Left colon (tissue), 2 donors: ENCODE measurements at regions not wholly inside any gene's neighbourhood (a gene's known extent, or its start where the extent isn't known, plus 50 kb on each side); places are given as distances from the start of the nearest gene placed in this dataset.
A peak's percentile ranks its signal among the peaks of the same experiment; 100 is the strongest.
"Not testable (repeated sequence)": the region's sequence is repeated elsewhere in the genome, so short reads cannot be mapped to it uniquely, and the experiment has no call there.

Source experiments
- ATAC-seq: fragments of 200-7000 bp; cut with Tn5 transposase; one replicate; pipeline ENCODE4 v1.9.1; 2020; ENCODE audit warnings: mild to moderate bottlenecking, moderate library complexity
- DNase-seq, 2 donors: peaks; one replicate each; pipeline ENCODE4 v3.0.0-alpha.2; 2020
- intact Hi-C, 2 donors: fragments of 100-400 bp; cut with DNase I in 1 of 2; cut with micrococcal nuclease in 1 of 2; formaldehyde crosslinking; loops; one replicate each; pipeline versions ENCODE4 v1.11.2 to v1.14.0; 2022; cut with DNase I, micrococcal nuclease
- donor health status: DM: no; HTN: no; CAD: no.
- donor health status: DM: yes; HTN: yes; CAD: no.

DNA sequence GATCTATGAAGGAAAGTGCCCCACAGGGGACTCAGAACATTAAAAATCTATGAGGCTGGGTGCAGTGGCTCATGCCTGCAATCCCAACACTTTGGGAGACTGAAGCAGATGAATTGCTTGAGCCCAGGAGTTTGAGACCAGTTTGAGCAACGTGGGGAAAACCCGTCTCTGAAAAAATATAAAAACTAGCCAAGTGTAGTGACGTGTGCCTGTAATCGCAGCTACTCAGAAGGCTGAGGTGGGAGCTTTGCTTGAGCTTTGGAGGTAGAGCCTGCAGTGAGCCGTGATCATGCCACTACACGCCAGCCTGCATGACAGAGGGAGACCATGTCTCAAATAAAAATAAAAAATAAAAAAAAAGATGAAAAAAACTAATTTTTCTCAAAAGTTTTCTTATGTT is 1070.6 kb downstream of the PCDH9 start:
- DNase-seq = no peak
- intact Hi-C loops = no loop called here
- no peak for ATAC-seq

DNA sequence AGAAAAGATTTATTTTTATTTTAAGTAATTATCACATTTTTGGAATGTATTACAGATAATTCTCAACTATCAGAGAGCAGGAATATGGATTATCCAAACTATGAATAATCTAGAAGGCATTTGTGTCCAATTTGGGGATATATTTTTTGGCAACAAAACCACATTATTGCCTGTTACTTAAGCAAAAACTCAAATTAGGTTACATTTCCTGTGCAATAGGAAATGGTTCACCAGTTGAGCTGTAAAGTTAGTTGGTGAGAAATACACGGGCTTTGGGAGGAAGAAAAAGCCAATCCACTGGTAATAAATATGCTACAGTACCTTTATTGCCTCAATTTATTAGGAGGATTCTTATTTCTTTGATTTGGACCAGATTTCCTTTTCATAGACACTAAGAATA is 1075.2 kb downstream of the PCDH9 start:
- DNase-seq = no peak
- ATAC-seq = no peak
- intact Hi-C loops = no loop called here

DNA sequence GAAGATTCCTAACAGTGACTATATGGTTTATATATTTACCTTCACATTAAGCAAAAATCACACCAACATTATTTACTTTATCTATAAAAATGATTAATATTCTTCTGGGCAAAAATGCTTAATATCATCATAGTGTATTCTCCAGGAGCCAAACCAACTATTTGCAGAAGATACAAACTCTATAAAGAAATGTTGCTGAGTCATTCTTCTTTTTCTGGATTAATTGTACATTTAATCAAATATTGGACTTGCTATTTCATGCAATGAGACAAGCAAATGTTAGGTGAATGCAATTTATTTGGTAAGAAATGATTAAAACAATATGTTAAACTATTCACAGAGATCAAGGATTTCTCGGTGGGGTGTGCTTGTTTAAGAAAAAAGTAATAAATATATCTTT is 1075.8 kb downstream of the PCDH9 start:
- DNase-seq = no peak
- no peak for ATAC-seq
- intact Hi-C loops = no loop called here

DNA sequence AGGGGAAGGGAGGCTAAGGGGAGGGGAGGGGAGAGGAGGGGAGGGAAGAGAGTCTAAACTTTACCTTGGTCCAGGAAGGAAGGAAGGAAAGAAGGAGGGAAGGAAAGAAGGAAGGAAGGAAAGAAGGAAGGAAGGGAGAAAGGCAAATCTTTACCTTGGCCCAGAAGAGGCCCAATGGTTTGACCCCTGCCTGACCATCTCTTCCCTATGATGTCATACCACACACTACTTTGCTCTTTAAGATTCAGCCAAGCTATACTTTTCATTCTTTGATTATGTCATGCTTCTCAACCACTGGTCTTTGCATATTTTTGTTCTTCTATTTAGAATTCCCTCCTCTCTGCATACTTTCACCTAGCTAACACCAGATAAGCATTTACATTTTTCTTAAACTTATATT is 1077.5 kb downstream of the PCDH9 start:
- intact Hi-C loops = no loop called here
- DNase-seq (no peak), ATAC-seq (no peak)

DNA sequence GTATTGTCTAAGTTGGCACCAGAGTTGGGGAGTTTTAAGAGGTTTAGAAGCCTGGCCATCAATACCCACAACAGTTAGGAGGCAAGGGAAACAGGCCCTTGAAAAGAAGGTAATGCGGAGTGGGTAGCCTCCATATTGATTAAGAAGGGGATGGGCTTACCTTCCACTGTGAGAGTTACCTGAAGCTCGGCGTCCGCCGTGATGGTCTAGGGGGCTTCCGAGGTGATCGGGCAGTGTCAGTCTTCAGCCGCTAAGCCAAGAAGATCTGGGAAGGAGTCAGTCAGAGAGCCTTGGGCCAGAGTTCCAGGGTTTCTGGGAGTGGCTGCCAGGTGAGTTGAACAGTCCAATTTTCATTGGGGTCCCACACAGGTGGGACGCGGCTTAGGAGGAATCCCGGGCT is 1085.8 kb downstream of the PCDH9 start:
- intact Hi-C loops, DNase-seq, ATAC-seq: not testable (repeated sequence)

DNA sequence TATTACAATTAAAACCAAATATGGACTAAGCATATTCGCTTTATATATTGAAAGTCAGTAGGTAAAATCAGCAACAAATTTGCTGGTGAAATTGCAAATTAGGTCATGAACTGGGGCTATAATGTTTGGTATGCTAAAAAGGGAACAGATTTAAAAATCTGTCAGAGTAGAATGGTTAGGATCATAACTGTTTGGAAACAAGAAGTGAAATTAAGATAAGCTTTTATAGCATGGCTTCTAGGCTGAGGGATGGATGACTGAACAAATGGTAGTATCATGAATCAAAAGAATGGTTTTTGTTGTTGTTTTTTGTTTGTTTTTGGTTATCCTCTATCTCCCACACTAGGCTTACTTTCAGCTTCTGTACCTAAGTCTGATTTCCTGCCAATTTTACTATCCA is 1090.4 kb downstream of the PCDH9 start:
- ATAC-seq = no peak
- intact Hi-C loops = no loop called here
- no peak for DNase-seq

DNA sequence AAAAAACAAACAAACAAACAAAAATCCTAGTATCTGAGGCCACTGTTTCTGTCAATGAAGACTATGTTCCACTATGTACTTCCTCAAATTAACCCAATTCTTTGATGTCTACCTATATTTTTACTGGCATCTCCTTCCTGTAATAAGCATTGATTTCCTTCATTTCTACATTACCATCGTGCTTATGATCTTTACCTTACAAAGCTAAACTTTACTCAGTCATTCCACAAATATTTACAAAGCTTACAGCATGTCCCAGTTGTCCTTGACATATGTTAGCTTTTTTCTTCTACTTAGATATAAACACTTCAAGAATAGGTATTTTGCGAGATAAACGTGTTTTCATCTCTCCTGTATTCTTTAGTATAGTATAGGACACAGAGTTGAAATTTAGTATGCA is 1090.9 kb downstream of the PCDH9 start:
- DNase-seq (no peak), ATAC-seq (peak; percentile 44)
- intact Hi-C loops = no loop called here

DNA sequence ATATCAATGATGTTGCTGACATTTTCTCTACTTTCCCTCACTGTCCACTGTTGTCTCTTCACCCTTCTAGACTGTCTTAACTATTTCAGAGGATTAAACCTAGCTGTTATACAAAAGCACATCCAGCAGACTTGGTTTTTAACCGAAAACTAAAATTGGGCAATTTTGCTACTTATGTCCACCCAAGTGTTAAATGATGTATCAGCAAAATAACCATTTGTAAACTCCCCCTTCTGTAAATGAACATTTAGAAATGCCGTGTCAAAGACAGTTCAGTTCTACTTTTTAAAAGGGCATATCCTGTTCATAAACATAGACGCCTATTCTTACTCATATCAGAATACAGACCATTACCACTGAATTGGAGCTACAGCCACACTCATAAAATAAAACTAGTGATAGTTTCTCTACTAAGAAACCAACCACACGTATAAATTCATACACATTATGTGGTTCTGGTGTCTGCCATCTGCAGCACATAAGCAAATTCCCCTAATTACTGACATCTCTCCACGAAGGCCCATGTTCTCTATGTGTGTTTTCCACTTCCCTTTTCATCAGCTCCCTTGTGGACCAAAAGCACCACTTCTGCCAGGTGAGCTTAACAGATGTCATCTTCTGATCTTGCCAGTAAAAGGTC is 1091.8 kb downstream of the PCDH9 start:
- no peak for DNase-seq
- intact Hi-C loops = no loop called here
- no peak for ATAC-seq

DNA sequence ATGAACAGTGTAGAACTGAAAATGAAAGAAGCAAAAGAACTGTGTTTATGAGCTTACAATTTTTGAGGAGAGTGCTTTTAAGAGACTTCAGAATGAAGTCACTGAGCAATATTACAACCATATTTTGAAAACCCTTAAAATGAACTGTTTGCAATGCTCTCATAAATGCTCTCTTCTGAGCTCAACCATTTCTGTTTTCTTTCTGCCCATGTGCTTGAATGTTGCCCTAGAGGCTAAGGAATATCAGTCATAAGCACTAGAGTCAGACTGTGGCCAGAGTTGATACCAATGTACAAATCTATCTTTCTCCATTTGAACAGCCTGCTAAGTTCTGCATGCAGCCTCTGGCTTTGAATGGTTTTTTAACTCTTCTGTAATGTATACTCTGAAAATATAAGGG is 1092.8 kb downstream of the PCDH9 start:
- DNase-seq (no peak), ATAC-seq (no peak)
- intact Hi-C loops = no loop called here

DNA sequence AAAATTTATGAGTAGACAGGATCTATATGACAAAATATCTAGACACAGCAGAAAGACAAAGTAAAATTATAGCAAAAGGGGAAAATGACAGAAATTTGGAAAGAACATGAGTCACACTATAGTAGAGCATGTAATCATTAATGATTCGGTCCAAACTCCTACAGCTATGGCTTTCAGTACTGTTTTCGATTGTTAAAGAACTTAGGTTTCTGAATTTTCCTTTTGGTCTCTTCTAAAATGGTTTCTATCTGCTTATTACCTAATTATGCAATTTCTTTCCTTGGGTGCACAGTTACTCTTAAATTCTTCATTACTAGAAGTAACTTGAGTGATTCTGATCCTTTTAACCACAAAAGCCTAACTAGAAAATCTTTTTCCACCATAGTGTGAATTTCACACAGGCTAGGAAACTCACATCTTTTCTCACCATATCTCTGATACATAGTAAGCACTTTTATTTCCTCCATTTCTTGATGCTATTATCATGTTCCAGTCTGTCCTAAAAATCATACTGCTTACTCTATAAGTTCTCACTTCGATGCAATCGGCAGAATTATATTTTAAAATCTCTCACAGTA is 1101.4 kb downstream of the PCDH9 start:
- DNase-seq (no peak), ATAC-seq (no peak)
- intact Hi-C loops = no loop called here

DNA sequence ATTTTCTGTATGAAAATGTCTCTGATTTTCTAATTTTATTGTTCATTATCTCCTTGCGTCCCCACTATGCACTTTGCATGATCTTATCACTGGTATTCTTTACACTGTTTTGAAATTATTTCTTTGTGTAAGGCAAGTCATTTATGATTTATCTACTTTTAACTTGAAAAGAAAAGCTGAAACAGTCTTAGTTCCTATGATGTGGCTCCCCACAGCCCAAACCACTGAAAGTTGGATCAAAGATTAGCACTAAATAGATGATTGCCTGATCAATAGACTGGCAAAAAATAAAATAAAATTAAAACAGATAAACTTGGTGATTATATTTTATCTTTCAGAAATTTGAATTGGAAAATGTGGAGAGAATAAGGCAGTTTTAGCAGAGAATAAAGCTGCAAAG is 1101.9 kb downstream of the PCDH9 start:
- intact Hi-C loops = no loop called here
- ATAC-seq (no peak), DNase-seq (no peak)

DNA sequence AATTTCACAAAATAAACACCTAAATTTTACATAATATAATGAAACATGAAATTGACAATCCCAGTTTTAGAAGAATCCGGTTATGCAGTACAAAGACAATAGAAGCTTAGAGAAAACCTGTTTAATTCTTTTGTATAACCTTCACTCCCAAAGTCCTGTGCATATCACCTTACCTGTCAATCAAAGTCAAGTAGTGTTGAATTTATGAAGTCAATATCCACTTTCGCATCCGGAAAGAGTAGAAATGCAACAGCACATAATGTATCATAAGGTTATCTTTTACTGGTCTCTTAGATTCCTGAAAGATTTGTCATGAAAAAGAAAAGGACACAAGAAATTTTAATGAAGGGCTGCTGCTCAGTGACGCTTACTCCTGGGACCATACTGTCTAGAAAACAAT is 1112.6 kb downstream of the PCDH9 start:
- intact Hi-C loops = no loop called here
- DNase-seq (no peak), ATAC-seq (no peak)

DNA sequence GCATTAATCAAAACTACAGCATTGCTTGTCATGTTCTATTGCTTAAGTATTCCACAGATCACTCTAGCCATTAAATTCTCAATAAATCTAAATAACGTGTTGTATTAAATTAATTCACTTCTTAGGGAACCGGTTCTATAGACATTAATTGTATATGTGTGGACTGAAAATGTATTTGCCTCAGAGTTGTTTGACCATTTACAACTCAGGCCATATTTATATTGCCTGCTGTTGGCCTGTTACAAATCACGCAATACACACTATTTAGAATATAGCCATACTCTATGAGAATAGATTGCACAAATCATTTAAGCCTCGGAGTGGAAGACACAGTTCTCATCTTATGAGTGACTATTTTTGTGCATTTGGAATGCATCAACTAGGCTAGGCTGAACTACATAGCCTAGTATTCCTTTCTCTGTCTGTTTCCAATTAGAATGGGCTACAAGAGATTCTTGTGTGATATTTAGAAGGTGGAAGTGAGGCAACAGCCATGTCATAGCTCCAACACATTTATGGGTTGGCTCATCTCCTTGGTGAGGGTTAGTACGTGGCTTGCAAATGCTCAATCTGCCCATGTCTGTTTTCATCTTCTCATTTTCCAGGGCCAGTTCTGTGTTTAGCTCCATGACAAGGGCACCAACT is 1116.1 kb downstream of the PCDH9 start:
- intact Hi-C loops = no loop called here
- ATAC-seq (no peak), DNase-seq (no peak)

DNA sequence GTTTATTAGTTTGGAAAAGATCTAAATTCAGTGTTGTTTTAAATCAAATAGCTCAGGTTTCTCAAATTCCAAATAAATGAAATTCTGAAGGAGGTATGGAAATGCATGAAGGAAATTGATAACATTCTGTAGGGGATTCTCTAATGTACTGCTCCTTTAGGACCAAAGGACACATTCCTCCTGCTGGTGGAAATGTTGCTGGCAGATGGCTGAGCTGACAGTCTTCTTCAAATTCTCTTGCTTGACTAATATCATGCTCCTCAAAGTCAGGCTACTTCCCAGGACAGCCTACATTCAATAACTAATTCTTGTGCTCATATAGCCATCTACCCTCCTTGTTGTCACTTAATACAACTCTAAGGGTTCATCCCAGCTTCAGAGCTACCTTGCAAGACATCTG is 1118.5 kb downstream of the PCDH9 start:
- ATAC-seq (no peak), DNase-seq (no peak)
- intact Hi-C loops = no loop called here

DNA sequence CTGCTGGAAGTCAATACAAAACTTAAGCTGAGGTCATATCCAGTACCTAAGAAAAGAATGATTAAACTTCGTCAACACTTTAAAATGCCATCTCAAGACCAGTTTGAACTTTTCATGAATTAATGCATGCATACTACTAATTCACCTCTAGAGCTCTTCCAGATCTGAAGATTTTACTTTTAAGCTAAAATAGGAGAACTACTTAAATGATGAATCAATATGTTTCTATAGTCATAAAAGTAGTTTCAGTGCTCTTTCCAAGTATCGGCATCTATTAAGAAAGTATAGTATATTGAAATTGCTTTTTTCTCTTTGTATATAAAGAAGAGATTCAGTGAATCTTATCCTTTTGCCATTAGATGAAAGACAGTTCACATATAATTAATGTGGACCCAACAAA is 1123.9 kb downstream of the PCDH9 start:
- intact Hi-C loops = no loop called here
- ATAC-seq = no peak
- DNase-seq = no peak

DNA sequence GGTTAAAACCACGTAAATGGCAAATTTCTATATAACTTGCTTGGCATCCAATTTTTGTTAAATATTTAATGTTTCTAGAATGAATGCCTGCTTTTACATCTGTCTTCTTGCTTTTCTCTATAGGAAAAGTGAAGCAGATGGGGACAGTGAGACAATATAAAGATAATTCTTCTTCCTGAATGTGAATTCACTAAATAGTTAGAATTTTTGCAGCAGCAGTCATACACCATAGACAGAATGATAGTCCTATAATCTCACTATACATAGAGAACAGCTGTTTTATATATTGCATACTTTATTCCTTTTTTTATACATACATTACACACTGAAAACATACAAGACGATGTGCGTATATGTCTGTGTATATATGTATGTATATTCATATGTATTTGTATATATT is 1127.3 kb downstream of the PCDH9 start:
- DNase-seq (no peak), ATAC-seq (no peak)
- intact Hi-C loops = no loop called here

DNA sequence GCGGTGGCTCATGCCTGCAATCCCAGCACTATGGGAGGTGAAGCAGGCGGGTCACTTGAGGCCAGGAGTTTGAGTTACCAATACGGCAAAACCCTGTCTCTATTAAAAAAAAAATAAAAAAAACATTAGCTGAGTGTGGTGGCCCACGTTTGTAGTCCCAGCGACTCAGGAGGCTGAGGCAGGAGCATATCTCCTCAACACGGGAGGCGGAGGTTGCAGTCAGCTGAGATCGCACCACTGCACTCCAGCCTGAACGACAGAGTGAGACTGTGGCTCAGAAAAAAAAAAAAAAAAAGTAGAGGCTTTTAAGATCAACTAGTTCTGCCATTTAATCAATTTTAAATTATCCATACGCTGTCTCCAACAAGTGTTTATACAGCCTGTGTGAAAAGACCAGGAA is 1130.3 kb downstream of the PCDH9 start:
- intact Hi-C loops = no loop called here
- no peak for DNase-seq
- ATAC-seq = no peak

DNA sequence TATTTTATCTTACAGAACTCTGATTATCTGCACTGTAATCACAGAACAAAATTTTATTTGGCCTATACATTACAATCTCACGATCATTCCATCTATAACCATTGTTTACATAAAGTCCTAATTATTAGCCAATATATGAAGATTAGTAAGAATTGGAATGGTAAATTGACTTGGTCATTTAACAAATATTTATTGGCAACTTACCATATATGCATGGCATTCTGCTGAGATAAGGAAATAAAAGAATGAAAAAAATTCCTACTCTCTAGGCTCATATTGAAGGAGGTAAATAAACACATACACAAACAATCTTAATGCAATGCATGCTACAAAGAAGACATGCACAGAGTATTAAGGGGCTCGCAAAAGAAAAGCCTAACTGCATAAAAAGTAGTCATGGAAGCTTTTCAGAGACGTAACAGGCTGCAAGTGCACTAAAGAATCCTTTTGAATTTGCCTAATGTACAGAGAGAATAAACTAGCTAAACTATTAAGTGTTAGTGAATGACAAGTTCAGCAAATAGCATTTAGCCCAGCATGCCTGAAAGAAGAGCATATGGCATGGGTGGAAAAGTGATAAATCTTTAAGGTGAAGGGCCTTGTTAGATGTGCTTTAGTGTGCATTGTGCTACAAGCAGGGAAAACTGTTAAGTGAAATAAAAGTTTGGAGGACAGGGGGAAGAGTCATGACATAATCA is 1131.1 kb downstream of the PCDH9 start:
- intact Hi-C loops = no loop called here
- DNase-seq (no peak), ATAC-seq (no peak)

DNA sequence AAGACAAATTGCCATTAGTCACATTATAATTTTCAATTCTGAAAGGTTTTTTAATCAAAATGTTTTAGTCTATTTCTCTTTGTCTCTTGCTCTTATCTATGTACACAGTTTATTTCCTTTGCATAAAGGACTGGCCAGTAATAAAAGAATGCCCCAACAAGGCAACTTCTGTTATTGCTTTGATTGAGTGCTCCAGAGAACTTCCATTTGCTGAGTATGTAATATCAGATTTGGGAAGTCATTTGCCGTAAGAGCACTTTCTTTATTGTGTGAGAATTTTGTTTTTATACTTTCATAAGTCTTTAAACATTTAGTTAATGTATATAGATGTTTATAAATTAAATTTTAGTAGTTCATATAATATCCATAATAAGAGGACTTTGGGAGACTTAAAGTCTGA is 1140.4 kb downstream of the PCDH9 start:
- ATAC-seq = no peak
- DNase-seq = no peak
- intact Hi-C loops = no loop called here

DNA sequence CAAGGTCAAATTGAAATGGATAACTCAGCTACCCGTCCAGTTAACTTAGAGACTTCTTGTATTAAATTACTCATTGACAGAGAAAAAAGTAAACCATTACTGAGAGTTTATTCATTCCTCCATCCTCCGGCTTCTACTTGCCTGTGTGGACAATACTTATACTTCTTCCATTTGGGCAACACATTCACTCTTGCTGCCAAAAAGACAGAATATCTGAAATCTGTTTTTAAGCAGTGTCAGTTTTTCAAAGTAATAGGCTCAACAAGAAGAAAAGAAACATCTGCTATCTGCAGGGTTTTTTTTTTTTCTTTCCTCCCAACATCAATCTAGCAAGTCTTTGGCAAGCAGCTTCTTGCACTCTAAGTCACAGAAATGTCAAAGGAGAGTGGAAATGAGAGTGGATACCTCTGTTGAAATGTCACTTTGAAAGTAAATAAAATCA is 1142.8 kb downstream of the PCDH9 start:
- DNase-seq (no peak), ATAC-seq (no peak)
- intact Hi-C loops = no loop called here
